Suprapubic skin (tissue), 4 donors: ENCODE measurements at regions not wholly inside any gene's neighbourhood (a gene's known extent, or its start where the extent isn't known, plus 50 kb on each side); places are given as distances from the start of the nearest gene placed in this dataset.

Source experiments
- DNase-seq, 2 donors: peaks; one replicate each; pipeline ENCODE4 v3.0.0-alpha.2; 2019; ENCODE audit warnings: low spot score in 2 of 2
- H3K27ac ChIP-seq: fragments of 200-600 bp; sonication (generic); one replicate; pipeline ENCODE4 v1.5.1; 2019
- H3K27me3 ChIP-seq: fragments of 200-600 bp; sonication (generic); one replicate; pipeline ENCODE4 v1.5.1; 2019
- H3K36me3 ChIP-seq: fragments of 200-600 bp; sonication (generic); one replicate; pipeline ENCODE4 v1.5.1; 2019
- H3K4me1 ChIP-seq: fragments of 200-600 bp; sonication (generic); one replicate; pipeline ENCODE4 v1.5.1; 2019
- H3K4me3 ChIP-seq: fragments of 200-600 bp; sonication (generic); one replicate; pipeline ENCODE4 v1.5.1; 2019; ENCODE audit warnings: mild to moderate bottlenecking
- H3K9me3 ChIP-seq: fragments of 200-600 bp; sonication (generic); one replicate; pipeline ENCODE4 v1.5.1; 2019
- CTCF ChIP-seq, 2 donors: fragments of 200-600 bp in 1 of 2; fragments of 450-650 bp in 1 of 2; sonication (generic) in 1 of 2; IDR thresholded peaks; one replicate each; pipeline ENCODE4 v1.5.1; 2016 to 2019; ENCODE audit warnings: antibody characterized with exemption in 2 of 2, mild to moderate bottlenecking in 1 of 2, moderate library complexity in 1 of 2
- EP300 ChIP-seq: sonication (generic); formaldehyde crosslinking; IDR thresholded peaks from one replicate; pipeline ENCODE4 v1.6.1; 2017; ENCODE audit warnings: antibody characterized with exemption
- POLR2A ChIP-seq, 2 donors: fragments of 450-650 bp; IDR thresholded peaks; one replicate each; pipeline ENCODE4 v1.6.1; 2017; ENCODE audit warnings: antibody characterized with exemption in 2 of 2, mild to moderate bottlenecking in 2 of 2, moderate library complexity in 2 of 2
- POLR2AphosphoS5 ChIP-seq, 3 donors: sonication (generic); formaldehyde crosslinking; IDR thresholded peaks; one replicate each; pipeline ENCODE4 v1.6.1; 2017; ENCODE audit warnings: antibody characterized with exemption in 3 of 3
- WGBS: methylation state at CpG from one replicate; pipeline ENCODE4 v1.1.5; 2018; 5-methylcytosine and 5-hydroxymethylcytosine counted together

- Histone ChIP-seq H3K9me3 (no peaks in the 10 kb centered on the region), H3K4me1 (no peaks in the 10 kb centered on the region), H3K36me3 (no peaks in the 10 kb centered on the region), H3K4me3 (no peak overlapping the region), H3K27me3 (peaks cover 18% of the 10 kb centered on the region), H3K27ac (no peak overlapping the region)
- WGBS, result 24% methylated on average over 6 of the region's 6 CpGs
- no peak for DNase-seq
- no peak for TF ChIP-seq POLR2A (IDR thresholded peaks at IDR 0.05)
- TF ChIP-seq EP300, result no peak
- no peak for TF ChIP-seq POLR2AphosphoS5 (IDR thresholded peaks at IDR 0.05)
- TF ChIP-seq CTCF (IDR thresholded peaks at IDR 0.05), result no peak
Measured at GRCh38 chr5:3277590-3278196, 317.9 kb upstream of the IRX1 start.

DNA sequence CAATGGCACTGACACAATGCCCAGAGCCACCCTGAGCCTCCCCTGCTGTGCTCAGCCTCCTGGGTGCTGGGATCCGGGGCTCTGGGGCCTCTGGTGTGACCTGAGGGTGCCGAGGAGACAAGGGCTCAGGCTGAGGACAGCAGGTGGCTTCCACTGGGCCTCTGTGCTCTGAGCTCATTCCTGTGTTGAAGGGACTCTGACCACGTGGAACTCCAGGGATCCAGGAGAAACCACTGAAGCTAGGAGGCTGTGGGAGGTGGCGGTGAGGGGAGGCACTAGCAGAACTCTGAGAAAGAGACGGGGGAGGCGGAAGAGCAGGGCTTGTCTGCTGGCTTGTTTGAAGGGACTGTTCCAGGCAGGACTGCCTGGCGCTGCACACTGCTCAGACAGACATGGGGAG lies 318.7 kb upstream of the IRX1 start:
- Histone ChIP-seq H3K4me3 (no peak overlapping the region), H3K27me3 (peaks cover 18% of the 10 kb centered on the region), H3K36me3 (no peaks in the 10 kb centered on the region), H3K4me1 (no peaks in the 10 kb centered on the region), H3K27ac (no peak overlapping the region), H3K9me3 (no peaks in the 10 kb centered on the region)
- TF ChIP-seq POLR2AphosphoS5 (IDR thresholded peaks at IDR 0.05), result no peak
- no peak for TF ChIP-seq POLR2A (IDR thresholded peaks at IDR 0.05)
- no peak for TF ChIP-seq CTCF (IDR thresholded peaks at IDR 0.05)
- no peak for TF ChIP-seq EP300
- no peak for DNase-seq
- 69% methylated on average over 6 of the region's 7 CpGs for WGBS

DNA sequence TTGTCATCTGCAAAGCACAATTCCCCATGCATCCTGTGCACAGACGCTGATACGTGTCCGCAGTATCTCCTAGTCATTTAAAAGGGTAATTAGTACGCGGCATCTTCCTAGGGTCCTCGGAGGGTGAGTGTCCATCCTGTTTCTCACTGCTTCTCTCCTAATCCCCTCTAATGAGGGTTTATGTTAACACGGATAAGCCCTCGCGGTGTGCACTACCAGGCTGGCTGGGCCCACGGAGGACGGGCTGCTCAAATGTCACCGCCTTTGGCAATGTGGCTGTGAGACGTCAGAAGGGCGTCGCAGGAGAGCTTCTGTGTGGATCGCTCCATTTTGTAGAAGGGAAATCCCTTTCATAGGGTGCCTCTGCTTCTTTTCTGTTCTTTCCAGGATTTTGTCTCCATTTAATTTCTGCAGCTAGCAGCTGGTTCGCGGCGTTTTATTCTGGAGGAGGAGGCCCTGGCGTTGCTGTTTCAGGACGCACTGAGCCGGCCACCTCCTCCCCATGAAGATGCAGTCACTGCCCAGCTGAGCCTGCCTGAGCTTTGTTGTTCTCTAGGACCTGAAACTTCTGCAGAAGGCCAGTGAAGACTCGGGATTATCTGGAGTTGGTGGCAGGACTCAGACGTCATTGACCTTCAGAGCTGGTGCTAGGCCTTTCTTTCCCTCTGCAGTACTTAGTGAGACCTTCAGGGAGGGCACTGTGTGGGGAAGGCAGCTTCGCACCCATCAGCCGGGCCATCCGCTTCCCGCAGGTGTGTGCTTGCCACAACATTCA lies 326.1 kb upstream of the IRX1 start:
- Histone ChIP-seq H3K9me3 (no peaks in the 10 kb centered on the region), H3K4me3 (no peak overlapping the region), H3K27me3 (no peaks in the 10 kb centered on the region), H3K4me1 (no peaks in the 10 kb centered on the region), H3K36me3 (no peaks in the 10 kb centered on the region), H3K27ac (no peak overlapping the region)
- 88% methylated on average over 27 of the region's 28 CpGs for WGBS
- no peak for TF ChIP-seq POLR2A (IDR thresholded peaks at IDR 0.05)
- TF ChIP-seq EP300, result no peak
- no peak for TF ChIP-seq CTCF (IDR thresholded peaks at IDR 0.05)
- no peak for TF ChIP-seq POLR2AphosphoS5 (IDR thresholded peaks at IDR 0.05)
- no peak for DNase-seq

DNA sequence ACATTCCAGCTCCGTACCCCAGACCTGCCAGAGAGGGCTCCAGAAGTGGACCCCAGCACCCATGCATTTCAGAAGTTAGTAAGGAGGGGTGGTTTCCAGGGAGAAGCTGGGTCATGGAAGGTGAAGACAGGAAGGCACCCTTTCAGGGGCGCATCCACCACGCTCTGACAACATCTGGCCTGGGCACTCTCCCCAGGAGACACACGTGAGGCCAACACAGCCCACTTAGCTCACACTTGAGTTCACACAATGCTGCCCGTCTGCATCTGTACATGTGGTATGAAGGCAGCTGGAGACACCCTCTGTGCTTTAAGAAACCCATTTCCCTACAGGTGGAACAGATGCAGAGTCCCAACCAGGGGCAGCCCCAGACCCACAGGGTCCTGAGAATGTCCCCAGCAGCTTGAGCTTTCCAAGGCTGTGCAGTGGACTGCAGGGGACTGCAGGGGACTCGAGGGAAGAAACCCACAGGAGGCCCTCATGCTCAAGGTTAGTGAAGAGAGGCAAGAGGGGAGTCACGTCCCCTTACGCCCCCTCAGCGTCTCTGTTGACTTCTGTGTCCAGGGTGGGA lies 326.8 kb upstream of the IRX1 start:
- H3K27me3 ChIP-seq, result no peaks in the 10 kb centered on the region
- no peak overlapping the region for H3K27ac ChIP-seq
- H3K4me1 ChIP-seq, result no peaks in the 10 kb centered on the region
- H3K4me3 ChIP-seq, result no peak overlapping the region
- no peaks in the 10 kb centered on the region for H3K9me3 ChIP-seq
- no peaks in the 10 kb centered on the region for H3K36me3 ChIP-seq
- 93% methylated on average over 6 of the region's 9 CpGs for WGBS
- DNase-seq, result no peak
- TF ChIP-seq POLR2A (IDR thresholded peaks at IDR 0.05) (no peak), CTCF (IDR thresholded peaks at IDR 0.05) (no peak), EP300 (no peak), POLR2AphosphoS5 (IDR thresholded peaks at IDR 0.05) (no peak)

GRCh38 chr5:3266861-3267260 lies 328.8 kb upstream of the IRX1 start:
- 94% methylated on average over 5 of the region's 5 CpGs for WGBS
- Histone ChIP-seq H3K27ac (no peak overlapping the region), H3K36me3 (no peaks in the 10 kb centered on the region), H3K4me3 (no peak overlapping the region), H3K4me1 (no peaks in the 10 kb centered on the region), H3K9me3 (no peaks in the 10 kb centered on the region), H3K27me3 (no peaks in the 10 kb centered on the region)
- no peak for TF ChIP-seq CTCF (IDR thresholded peaks at IDR 0.05)
- TF ChIP-seq POLR2A (IDR thresholded peaks at IDR 0.05), result no peak
- TF ChIP-seq POLR2AphosphoS5 (IDR thresholded peaks at IDR 0.05), result no peak
- no peak for TF ChIP-seq EP300
- DNase-seq, result no peak
